ENCODE measurements at regions not wholly inside any gene's neighbourhood (a gene's known extent, or its start where the extent isn't known, plus 50 kb on each side); places are given as distances from the start of the nearest gene placed in this dataset.

GRCh38 chr5:26031481-26031880 lies 1006.9 kb downstream of the CDH9 start:
- no peak overlapping the region for H3K4me3 Mint-ChIP-seq

GRCh38 chr5:26026044-26026443 lies 1012.3 kb downstream of the CDH9 start:
- H3K4me3 Mint-ChIP-seq: no peak overlapping the region
- H3K27ac Mint-ChIP-seq: no peak overlapping the region
- H3K9me3 Mint-ChIP-seq: peaks cover 6% of the 10 kb centered on the region
- DNase-seq: no peak
- intact Hi-C loops (cut with micrococcal nuclease): no loop called here
- CTCF ChIA-PET: no interaction called here
- H3K36me3 Mint-ChIP-seq (ENCODE audit: low read depth): no peaks in the 10 kb centered on the region
- no peaks in the 10 kb centered on the region for H3K4me1 Mint-ChIP-seq (ENCODE audit: low read depth)
- no peaks in the 10 kb centered on the region for H3K27me3 Mint-ChIP-seq (ENCODE audit: low read depth)

More at GRCh38 chr5:26031481-26031880, 1006.9 kb downstream of the CDH9 start:
- no peak for DNase-seq
- no peaks in the 10 kb centered on the region for H3K36me3 Mint-ChIP-seq (ENCODE audit: low read depth)
- no peak overlapping the region for H3K27ac Mint-ChIP-seq
- H3K4me1 Mint-ChIP-seq (ENCODE audit: low read depth): no peaks in the 10 kb centered on the region
- intact Hi-C loops (cut with micrococcal nuclease): no loop called here
- peaks cover 4% of the 10 kb centered on the region for H3K9me3 Mint-ChIP-seq
- H3K27me3 Mint-ChIP-seq (ENCODE audit: low read depth): no peaks in the 10 kb centered on the region
- CTCF ChIA-PET: no interaction called here

- H3K4me3 Mint-ChIP-seq: no peak overlapping the region
Measured at GRCh38 chr5:26024774-26025173, 1013.6 kb downstream of the CDH9 start.

GRCh38 chr5:26023361-26023760 lies 1015.0 kb downstream of the CDH9 start:
- intact Hi-C loops (cut with micrococcal nuclease): no loop called here
- CTCF ChIA-PET: interaction anchor here (0.6 kb wide), 1 partner anchor 545 kb away, joined by 3 read pairs; no protein-coding TSS in a partner anchor
- H3K27ac Mint-ChIP-seq: no peak overlapping the region

More at GRCh38 chr5:26024774-26025173, 1013.6 kb downstream of the CDH9 start:
- peaks cover 6% of the 10 kb centered on the region for H3K9me3 Mint-ChIP-seq
- CTCF ChIA-PET: no interaction called here
- DNase-seq: no peak
- no peak overlapping the region for H3K27ac Mint-ChIP-seq
- H3K36me3 Mint-ChIP-seq (ENCODE audit: low read depth): no peaks in the 10 kb centered on the region
- H3K27me3 Mint-ChIP-seq (ENCODE audit: low read depth): no peaks in the 10 kb centered on the region
- H3K4me1 Mint-ChIP-seq (ENCODE audit: low read depth): no peaks in the 10 kb centered on the region
- intact Hi-C loops (cut with micrococcal nuclease): no loop called here

GRCh38 chr5:26014206-26014605 lies 1024.2 kb downstream of the CDH9 start:
- CTCF ChIA-PET: no interaction called here
- Mint-ChIP-seq H3K9me3 (peaks cover 6% of the 10 kb centered on the region), H3K27ac (no peak overlapping the region), H3K36me3 (ENCODE audit: low read depth) (no peaks in the 10 kb centered on the region), H3K4me1 (ENCODE audit: low read depth) (no peaks in the 10 kb centered on the region), H3K4me3 (no peak overlapping the region), H3K27me3 (ENCODE audit: low read depth) (no peaks in the 10 kb centered on the region)
- intact Hi-C loops (cut with micrococcal nuclease): no loop called here
- DNase-seq: no peak

More at GRCh38 chr5:26023361-26023760, 1015.0 kb downstream of the CDH9 start:
- Mint-ChIP-seq H3K9me3 (peaks cover 6% of the 10 kb centered on the region), H3K4me3 (no peak overlapping the region), H3K4me1 (ENCODE audit: low read depth) (no peaks in the 10 kb centered on the region), H3K27me3 (ENCODE audit: low read depth) (no peaks in the 10 kb centered on the region), H3K36me3 (ENCODE audit: low read depth) (no peaks in the 10 kb centered on the region)
- DNase-seq: no peak

- CTCF ChIA-PET: no interaction called here
- no peak for DNase-seq
- H3K4me3 Mint-ChIP-seq: no peak overlapping the region
- H3K9me3 Mint-ChIP-seq: peaks cover 6% of the 10 kb centered on the region
- H3K27ac Mint-ChIP-seq: no peak overlapping the region
- intact Hi-C loops (cut with micrococcal nuclease): no loop called here
- H3K36me3 Mint-ChIP-seq (ENCODE audit: low read depth): no peaks in the 10 kb centered on the region
- no peaks in the 10 kb centered on the region for H3K27me3 Mint-ChIP-seq (ENCODE audit: low read depth)
- no peaks in the 10 kb centered on the region for H3K4me1 Mint-ChIP-seq (ENCODE audit: low read depth)
Measured at GRCh38 chr5:26012078-26012477, 1026.3 kb downstream of the CDH9 start.

GRCh38 chr5:26009742-26010141 lies 1028.6 kb downstream of the CDH9 start:
- DNase-seq: no peak
- H3K9me3 Mint-ChIP-seq: peaks cover 5% of the 10 kb centered on the region
- CTCF ChIA-PET: no interaction called here
- no peaks in the 10 kb centered on the region for H3K27me3 Mint-ChIP-seq (ENCODE audit: low read depth)
- no peaks in the 10 kb centered on the region for H3K36me3 Mint-ChIP-seq (ENCODE audit: low read depth)
- no peaks in the 10 kb centered on the region for H3K4me1 Mint-ChIP-seq (ENCODE audit: low read depth)
- intact Hi-C loops (cut with micrococcal nuclease): no loop called here
- no peak overlapping the region for H3K4me3 Mint-ChIP-seq
- H3K27ac Mint-ChIP-seq: no peak overlapping the region

GRCh38 chr5:26003966-26004365 lies 1034.4 kb downstream of the CDH9 start:
- Mint-ChIP-seq H3K27ac (no peak overlapping the region), H3K36me3 (ENCODE audit: low read depth) (no peaks in the 10 kb centered on the region), H3K4me3 (no peak overlapping the region), H3K27me3 (ENCODE audit: low read depth) (no peaks in the 10 kb centered on the region), H3K9me3 (peaks cover 11% of the 10 kb centered on the region), H3K4me1 (ENCODE audit: low read depth) (no peaks in the 10 kb centered on the region)
- CTCF ChIA-PET: no interaction called here
- intact Hi-C loops (cut with micrococcal nuclease): no loop called here
- no peak for DNase-seq

GRCh38 chr5:25995209-25995608 lies 1043.2 kb downstream of the CDH9 start:
- intact Hi-C loops (cut with micrococcal nuclease): no loop called here
- Mint-ChIP-seq H3K36me3 (ENCODE audit: low read depth) (no peaks in the 10 kb centered on the region), H3K4me3 (no peak overlapping the region), H3K9me3 (peaks cover 16% of the 10 kb centered on the region), H3K4me1 (ENCODE audit: low read depth) (no peaks in the 10 kb centered on the region), H3K27ac (no peak overlapping the region), H3K27me3 (ENCODE audit: low read depth) (no peaks in the 10 kb centered on the region)
- CTCF ChIA-PET: no interaction called here
- DNase-seq: no peak

- CTCF ChIA-PET: no interaction called here
- no peaks in the 10 kb centered on the region for H3K36me3 Mint-ChIP-seq (ENCODE audit: low read depth)
- H3K4me3 Mint-ChIP-seq: no peak overlapping the region
- H3K9me3 Mint-ChIP-seq: peaks cover 12% of the 10 kb centered on the region
- intact Hi-C loops (cut with micrococcal nuclease): no loop called here
- no peaks in the 10 kb centered on the region for H3K27me3 Mint-ChIP-seq (ENCODE audit: low read depth)
- no peak overlapping the region for H3K27ac Mint-ChIP-seq
- H3K4me1 Mint-ChIP-seq (ENCODE audit: low read depth): no peaks in the 10 kb centered on the region
- no peak for DNase-seq
Measured at GRCh38 chr5:25993701-25994100, 1044.7 kb downstream of the CDH9 start.

- Mint-ChIP-seq H3K36me3 (ENCODE audit: low read depth) (no peaks in the 10 kb centered on the region), H3K9me3 (peaks cover 14% of the 10 kb centered on the region), H3K4me3 (no peak overlapping the region), H3K27me3 (ENCODE audit: low read depth) (no peaks in the 10 kb centered on the region), H3K27ac (no peak overlapping the region), H3K4me1 (ENCODE audit: low read depth) (no peaks in the 10 kb centered on the region)
- intact Hi-C loops (cut with micrococcal nuclease): no loop called here
- DNase-seq: no peak
- CTCF ChIA-PET: no interaction called here
Measured at GRCh38 chr5:25991639-25992038, 1046.7 kb downstream of the CDH9 start.

GRCh38 chr5:25990771-25991170 lies 1047.6 kb downstream of the CDH9 start:
- CTCF ChIA-PET: no interaction called here
- H3K9me3 Mint-ChIP-seq: peaks cover 14% of the 10 kb centered on the region
- no peaks in the 10 kb centered on the region for H3K27me3 Mint-ChIP-seq (ENCODE audit: low read depth)
- no peaks in the 10 kb centered on the region for H3K4me1 Mint-ChIP-seq (ENCODE audit: low read depth)
- intact Hi-C loops (cut with micrococcal nuclease): no loop called here
- H3K4me3 Mint-ChIP-seq: no peak overlapping the region
- no peak overlapping the region for H3K27ac Mint-ChIP-seq
- H3K36me3 Mint-ChIP-seq (ENCODE audit: low read depth): no peaks in the 10 kb centered on the region
- DNase-seq: no peak

GRCh38 chr5:25979086-25979485 lies 1059.3 kb downstream of the CDH9 start:
- intact Hi-C loops (cut with micrococcal nuclease): no loop called here
- Mint-ChIP-seq H3K4me3 (no peak overlapping the region), H3K27me3 (ENCODE audit: low read depth) (no peaks in the 10 kb centered on the region), H3K4me1 (ENCODE audit: low read depth) (no peaks in the 10 kb centered on the region), H3K27ac (no peak overlapping the region), H3K36me3 (ENCODE audit: low read depth) (no peaks in the 10 kb centered on the region), H3K9me3 (peaks cover 10% of the 10 kb centered on the region)
- CTCF ChIA-PET: no interaction called here
- no peak for DNase-seq

- Mint-ChIP-seq H3K4me3 (no peak overlapping the region), H3K4me1 (ENCODE audit: low read depth) (no peaks in the 10 kb centered on the region), H3K36me3 (ENCODE audit: low read depth) (no peaks in the 10 kb centered on the region), H3K27ac (no peak overlapping the region), H3K27me3 (ENCODE audit: low read depth) (no peaks in the 10 kb centered on the region), H3K9me3 (peaks cover 18% of the 10 kb centered on the region)
- intact Hi-C loops (cut with micrococcal nuclease): no loop called here
- CTCF ChIA-PET: no interaction called here
- DNase-seq: no peak
Measured at GRCh38 chr5:25975885-25976284, 1062.5 kb downstream of the CDH9 start.

Data from activated naive CD4-positive, alpha-beta T cell treated with anti-CD3 and anti-CD28 coated beads for 36 hours (primary cell).